Kidney glomerular epithelial cell (primary cell): ENCODE measurements at regions not wholly inside any gene's neighbourhood (a gene's known extent, or its start where the extent isn't known, plus 50 kb on each side); places are given as distances from the start of the nearest gene placed in this dataset.

Experiments used
- DNase-seq: peaks from one replicate; lab custom pipeline; 2025; lab: John Stamatoyannopoulos, UW

DNA sequence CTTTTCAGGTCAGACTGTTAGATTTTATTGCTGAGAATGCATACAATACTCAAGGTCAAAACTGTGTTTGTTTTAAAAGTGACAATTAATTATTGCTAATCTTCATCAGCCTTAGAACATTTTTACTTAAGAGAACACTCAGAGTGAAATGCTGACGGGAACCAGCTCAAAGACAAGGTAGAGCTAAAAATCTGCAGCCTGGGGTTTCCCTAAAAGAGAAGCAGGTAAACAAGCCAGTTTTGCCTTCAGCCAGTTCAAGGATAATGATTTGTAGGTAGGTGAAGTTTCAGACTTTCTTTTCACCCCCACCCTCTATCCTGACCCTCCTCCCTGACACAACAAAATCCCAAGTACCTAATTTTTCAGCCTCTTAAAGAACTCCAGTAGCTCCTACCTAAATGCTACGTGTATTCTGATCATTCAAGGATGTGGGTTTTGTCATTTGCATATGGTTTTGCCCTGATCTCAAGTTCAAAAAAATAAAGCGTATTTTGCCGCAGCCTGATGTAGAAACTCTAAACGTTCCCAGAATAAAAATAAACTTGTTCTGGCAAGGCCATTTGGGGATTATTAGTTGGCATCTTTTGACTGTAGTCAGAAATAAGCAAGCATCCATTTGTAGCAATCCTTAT lies 407.2 kb downstream of the EFNA5 start:
- DNase-seq = no peak

DNA sequence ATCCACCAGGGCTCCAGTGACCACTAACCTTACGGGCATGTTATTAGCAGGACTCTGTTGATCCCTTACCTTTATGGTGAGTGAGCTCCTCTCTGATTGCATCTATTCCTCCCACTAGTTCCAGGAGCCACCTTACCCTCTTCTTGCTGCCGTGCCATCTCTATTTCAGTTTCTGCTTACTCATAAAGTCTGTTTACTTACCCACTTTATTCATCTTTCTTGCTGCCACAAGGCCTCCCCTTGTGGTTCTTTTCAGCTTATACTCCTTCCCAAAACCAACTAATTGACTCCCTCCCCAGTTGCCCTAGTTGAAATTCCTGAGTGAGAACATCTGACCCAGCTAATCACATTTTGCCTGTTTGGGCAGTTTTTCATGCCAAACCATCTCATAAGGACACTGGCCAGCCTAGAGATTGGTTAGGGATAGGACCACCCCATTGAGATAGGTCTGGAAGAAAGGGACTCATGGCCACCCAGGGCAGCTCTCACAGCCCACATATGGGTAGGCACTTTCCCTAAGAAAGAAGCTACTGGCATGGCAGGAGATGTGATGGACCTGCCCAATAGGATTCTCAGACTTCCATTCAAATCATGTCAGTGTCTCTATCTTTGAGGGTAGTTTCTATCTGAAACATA lies 412.7 kb downstream of the EFNA5 start:
- DNase-seq = peak; percentile 77

DNA sequence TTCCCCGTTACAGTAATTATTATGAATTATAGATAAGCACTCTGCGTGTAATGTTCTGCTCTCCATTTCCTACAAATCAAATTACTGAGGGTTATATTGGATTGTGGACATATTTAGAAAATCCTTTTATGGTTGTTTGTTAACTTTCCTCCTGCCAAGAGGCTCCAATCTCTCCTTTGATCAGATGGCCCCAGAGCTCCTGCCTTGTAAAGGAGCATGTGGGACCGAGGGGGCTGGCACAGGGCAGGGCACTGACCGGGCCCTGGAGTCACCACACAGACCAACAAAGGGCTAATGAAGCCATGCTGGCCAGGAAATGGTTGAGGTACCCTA lies 415.9 kb downstream of the EFNA5 start:
- DNase-seq = no peak

- no peak for DNase-seq
Observed at GRCh38 chr5:107254214-107254901, 416.4 kb downstream of the EFNA5 start.

- peak; percentile 90 for DNase-seq
Observed at GRCh38 chr5:107253246-107253645, 417.5 kb downstream of the EFNA5 start.

GRCh38 chr5:107251151-107251550 lies 419.6 kb downstream of the EFNA5 start:
- DNase-seq = no peak

- DNase-seq = no peak
Observed at GRCh38 chr5:107248066-107248695, 422.6 kb downstream of the EFNA5 start.

DNA sequence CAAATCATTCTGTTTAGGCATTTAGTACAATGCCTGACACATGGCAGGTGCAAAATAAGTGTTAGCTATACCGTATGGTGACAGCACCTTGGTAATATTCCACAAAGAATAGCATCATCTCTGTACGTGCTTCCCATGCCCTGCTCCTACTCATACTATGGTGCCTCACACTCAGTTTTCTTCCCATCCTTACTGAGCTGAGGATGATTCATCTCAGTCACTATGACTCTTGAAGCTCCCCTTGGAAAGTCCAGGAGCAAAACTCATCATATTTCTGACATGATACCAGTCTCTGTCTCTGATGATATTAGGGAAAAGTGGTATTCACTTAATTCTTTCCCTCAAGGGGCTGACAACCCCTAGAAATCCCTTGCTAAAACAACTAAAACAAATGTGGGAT lies 423.3 kb downstream of the EFNA5 start:
- DNase-seq = no peak

GRCh38 chr5:107243220-107243579 lies 427.5 kb downstream of the EFNA5 start:
- no peak for DNase-seq

- no peak for DNase-seq
Observed at GRCh38 chr5:107242411-107243219, 428.1 kb downstream of the EFNA5 start.

DNA sequence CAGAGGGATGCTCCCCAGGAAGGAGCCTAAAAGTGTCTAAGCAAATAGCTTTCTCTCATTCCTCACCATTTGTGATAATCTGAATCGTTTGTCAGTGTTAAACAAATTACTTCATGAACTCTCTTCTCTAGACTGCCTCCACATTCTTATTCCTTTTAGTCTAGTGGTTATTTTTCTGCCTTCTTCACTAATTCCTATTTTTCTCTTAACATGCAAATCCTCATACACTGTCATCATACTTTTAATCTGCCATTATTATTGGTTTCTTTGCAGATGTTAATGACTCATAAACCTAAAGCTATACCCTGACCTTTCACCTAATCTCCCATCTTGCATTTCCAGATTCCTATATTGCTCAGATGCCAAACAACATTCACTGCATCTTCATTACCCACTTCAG lies 428.9 kb downstream of the EFNA5 start:
- DNase-seq = no peak

GRCh38 chr5:107235167-107235566 lies 435.6 kb downstream of the EFNA5 start:
- no peak for DNase-seq

GRCh38 chr5:107232788-107233187 lies 437.9 kb downstream of the EFNA5 start:
- no peak for DNase-seq

DNA sequence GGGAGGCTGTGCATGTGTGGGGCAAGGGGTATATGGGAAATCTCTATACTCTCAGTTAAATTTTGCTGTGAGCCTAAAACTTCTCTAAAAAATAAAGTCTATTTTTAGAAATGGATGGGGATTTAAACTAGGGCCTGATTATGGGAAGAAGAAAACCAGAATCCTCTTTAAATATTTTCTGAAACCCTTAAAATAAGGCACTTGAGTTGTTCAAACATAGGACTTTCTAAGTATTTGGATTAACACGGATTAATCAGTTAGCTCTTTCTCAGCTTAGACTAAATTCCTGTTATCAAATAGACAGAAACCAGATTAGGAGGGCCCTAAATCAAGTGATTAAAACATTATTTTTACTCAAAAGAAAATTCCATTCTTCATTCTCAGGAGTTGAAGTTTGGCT lies 438.4 kb downstream of the EFNA5 start:
- DNase-seq = no peak

GRCh38 chr5:107231191-107231590 lies 439.5 kb downstream of the EFNA5 start:
- DNase-seq = no peak

DNA sequence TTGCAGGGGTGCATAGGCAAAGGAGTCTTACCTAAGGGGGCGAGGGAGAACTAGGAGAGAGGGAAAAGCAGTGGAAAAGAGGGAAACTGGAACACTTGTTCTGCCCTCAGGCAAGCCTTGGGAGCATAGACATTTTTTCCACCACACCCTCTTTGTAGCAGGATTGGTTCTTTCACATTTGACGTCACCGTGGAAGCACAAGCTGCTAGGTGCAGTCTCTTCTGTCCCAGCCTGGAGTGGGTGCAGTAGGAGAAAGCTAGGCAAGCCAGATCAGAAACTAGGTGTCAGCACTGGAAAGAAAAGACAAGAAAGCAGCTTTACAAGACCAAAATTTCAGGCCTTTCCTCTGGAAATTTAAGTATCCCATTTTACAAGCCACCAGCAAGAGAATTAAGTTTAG lies 440.4 kb downstream of the EFNA5 start:
- no peak for DNase-seq

DNA sequence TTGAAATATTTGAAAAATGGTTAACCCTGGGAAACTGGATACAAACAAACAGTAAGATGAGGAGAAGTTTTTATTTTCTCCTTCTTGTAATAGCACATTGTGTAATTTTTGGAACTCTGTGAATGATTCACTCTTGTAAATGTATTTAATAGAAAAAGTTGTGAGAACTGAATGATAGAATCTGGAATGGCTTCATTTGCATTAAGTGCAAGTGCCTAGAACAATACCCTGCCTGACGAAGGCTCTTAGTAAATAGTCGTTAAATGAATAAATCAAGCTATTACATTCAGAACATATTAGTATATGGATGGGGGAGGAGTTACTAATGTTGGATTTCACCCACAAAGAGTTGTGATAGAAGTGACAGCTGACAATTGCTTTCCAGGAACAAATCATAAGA lies 442.5 kb downstream of the EFNA5 start:
- no peak for DNase-seq

- no peak for DNase-seq
Observed at GRCh38 chr5:107224272-107224671, 446.5 kb downstream of the EFNA5 start.

DNA sequence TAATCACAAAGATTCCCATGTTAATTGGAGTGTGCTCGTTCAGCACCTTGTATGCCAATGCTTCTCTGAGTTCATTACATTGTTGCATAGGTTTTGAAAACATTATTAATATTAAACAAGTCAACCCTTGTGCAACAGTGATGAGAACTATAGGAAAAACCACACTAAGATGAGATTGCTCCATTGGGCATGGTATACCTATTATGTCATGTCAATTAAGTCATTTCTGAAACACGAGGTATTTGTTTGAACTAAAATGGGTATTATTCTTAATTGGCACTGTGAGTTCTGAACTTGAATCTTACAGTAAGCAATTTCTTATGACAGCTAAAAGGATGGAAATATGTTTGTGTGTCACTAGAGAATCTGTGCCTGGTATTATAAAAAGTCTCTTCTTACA lies 447.7 kb downstream of the EFNA5 start:
- DNase-seq = no peak

GRCh38 chr5:107219993-107220392 lies 450.7 kb downstream of the EFNA5 start:
- DNase-seq = no peak

DNA sequence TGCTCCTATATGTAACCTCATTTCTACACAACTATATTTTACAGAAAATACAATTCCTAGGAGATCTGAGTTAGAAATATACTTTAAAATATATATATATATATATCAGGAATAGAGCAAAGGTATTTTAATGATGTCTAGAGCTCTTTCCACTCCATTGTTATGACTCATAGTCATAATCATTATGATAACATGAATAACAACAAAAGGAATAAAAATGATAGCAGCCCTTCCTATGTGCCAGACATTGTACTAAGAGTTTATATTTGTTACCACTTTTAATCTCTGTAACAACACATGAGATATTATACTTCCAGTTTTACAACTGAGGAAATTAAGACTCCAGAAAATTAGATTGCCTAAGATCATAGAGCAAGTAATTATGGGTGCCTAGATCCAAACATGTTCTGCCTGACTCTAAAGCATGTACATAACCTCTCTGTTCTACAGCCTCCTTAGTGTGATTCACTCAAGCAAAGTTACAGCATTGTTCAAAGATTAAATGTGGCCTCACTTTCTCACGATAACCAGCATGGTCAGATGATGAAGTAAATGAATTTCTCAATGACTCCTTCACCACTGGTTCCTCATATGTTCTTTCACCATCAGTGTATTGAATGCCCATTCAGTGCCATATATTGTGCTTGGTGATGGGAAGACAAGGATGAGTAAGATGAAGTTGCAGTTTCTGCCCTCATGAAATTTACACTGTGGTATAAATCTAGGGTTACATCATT lies 452.1 kb downstream of the EFNA5 start:
- DNase-seq = peak; percentile 38

GRCh38 chr5:107217721-107218130 lies 453.0 kb downstream of the EFNA5 start:
- DNase-seq = no peak
